ENCODE measurements at regions not wholly inside any gene's neighbourhood (a gene's known extent, or its start where the extent isn't known, plus 50 kb on each side); places are given as distances from the start of the nearest gene placed in this dataset.

- TF ChIP-seq CTCF (IDR thresholded peaks at IDR 0.05; ENCODE audit: low read depth, low read length, poor library complexity, severe bottlenecking) (no peak), EZH2phosphoT487 (IDR thresholded peaks at IDR 0.05; ENCODE audit: borderline replicate concordance, low read length) (no peak)
Observed at GRCh38 chrX:26328608-26329319, 112.8 kb downstream of the MAGEB5 start.
